MV-4-11 (cell line): ENCODE measurements at regions not wholly inside any gene's neighbourhood (a gene's known extent, or its start where the extent isn't known, plus 50 kb on each side); places are given as distances from the start of the nearest gene placed in this dataset.
A peak's percentile ranks its signal among the peaks of the same experiment; 100 is the strongest.
"Not testable (repeated sequence)": the region's sequence is repeated elsewhere in the genome, so short reads cannot be mapped to it uniquely, and the experiment has no call there.

ENCODE experiments used
- DNase-seq: peaks from one replicate; lab custom pipeline; 2025; lab: John Stamatoyannopoulos, UW

DNA sequence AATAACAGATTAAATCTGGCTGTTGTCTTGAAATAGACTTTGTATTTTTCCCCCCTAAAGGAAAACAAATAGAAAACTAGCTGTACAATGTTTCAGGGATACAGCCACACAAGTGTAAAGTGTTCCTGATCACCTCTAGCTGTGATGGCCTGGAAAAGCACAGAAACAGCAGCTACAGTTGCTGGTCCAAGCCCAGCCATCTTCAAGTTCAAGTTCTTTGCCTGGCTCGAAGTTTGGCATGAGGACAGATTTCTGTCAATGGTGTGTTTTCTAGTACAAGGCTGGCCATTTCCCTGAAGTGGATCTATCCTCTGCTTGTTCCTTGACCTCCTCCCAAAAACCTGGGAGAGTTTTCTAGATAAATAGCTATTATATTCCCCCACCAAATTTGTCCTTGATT is 272.2 kb upstream of the ADRA1B start:
- DNase-seq, result no peak

DNA sequence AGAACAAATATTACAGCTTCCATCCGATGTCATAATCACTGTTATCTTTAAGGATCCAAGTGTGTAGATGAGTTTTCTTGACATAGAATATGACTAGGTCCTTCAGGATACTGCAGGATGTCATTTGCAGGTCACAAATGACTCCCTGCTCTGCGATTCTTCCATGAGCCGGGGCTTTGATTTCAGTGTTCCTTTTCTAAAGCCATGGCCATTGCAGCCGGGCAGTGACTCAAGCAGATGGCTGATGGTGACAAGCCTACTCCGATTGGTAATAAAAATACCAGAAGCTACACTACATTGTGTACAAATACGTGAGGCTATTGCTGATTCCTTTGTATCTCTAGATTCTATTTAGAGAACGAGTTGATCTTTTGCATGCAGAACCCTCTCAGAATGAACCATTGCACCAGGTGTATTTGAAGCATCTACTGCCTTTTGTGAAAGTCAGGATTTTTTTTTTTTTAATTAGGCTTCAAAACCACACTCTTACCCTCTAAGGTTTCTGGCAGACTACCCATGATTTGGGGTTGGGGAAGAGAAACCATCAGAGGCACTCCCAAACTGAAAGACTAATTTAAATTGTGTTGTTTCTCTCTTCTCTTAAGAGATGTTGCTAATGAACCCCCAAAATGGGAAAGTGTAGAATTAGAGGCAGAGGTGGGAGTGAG is 271.0 kb upstream of the ADRA1B start:
- DNase-seq, result no peak

DNA sequence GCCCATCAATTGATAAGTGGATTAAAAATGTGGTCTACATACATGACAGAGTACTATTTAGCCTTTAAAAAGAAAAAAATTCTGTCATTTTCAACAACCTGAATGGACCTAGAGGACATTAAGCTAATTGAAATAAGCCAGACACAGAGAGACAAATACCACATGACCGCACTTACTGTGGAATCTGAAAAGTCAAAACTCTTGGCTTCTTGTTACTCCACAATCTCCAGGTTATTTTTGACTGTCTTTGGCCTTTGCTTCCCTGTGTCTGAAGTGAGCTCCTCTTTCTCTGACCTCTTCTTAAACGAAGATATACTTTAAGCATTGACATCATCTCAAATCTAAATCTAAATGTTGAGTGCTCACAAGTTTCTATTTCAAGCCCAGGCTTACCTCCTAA is 265.5 kb upstream of the ADRA1B start:
- DNase-seq, result no peak

DNA sequence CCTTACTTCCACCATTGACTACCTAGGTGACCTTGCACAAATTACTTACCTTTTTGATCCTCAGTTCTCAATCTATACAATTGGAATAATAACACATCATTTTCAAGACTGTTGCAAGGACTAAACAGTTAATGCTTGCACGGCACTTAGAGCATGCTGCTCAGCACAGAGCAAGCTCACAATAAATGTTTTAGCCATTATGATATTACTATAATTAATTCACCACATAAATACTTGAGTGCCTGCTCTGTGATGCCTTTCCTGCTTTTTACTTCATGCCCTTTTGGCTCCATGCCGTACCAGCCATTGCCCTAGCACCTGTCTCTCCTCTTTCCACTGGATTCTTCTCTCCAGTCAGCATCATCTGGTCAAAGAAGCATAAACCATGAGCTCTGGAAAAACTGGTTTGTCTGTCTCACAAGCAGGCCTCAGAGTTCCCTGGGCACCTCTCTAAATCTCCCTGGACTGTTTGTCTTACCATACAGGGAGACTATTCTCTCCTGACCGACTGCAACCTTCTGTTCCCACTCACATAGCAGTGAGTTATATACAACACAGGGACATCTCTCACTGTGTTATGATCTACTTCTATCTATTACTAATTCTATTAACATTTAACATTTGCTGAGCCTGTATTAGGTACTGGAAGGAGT is 260.4 kb upstream of the ADRA1B start:
- no peak for DNase-seq

DNA sequence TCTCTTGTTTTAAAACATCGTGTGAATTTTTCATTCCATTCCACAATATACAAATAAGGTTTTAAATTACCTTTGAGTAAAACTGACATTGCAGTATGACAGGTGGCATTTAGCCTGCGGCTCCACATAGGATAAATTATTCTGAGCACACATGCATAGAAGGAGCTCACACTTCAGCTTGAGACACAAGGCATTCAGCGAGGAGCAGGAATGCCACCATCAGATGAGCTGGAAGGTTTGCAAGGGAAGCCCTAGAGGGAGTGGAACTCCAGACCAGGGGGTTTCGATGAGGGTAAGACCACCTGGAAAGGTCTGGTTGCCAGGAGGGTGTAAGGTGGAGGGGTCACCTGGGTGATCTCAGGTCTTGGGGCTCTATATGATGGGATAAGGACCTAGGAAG is 259.0 kb upstream of the ADRA1B start:
- DNase-seq, result no peak

DNA sequence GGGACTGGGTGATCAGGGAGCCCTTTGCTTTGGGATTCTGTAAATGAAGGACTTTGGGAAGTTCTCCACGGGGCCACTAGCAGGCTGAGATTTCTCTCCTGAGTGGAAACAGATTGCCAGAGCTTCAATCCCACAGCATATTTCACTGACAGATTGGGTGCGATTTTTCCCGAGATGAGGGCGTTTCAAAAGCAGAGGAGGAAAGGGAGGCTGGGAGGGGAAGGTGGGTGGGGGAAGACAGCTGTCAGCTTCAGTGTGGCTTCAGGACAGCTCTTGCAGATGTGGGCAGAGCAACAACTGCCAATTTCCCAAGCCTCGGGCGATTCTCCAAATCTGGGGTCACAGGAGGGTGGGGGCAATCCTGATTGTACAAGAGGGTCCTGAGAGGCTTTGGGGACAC is 258.5 kb upstream of the ADRA1B start:
- no peak for DNase-seq

DNA sequence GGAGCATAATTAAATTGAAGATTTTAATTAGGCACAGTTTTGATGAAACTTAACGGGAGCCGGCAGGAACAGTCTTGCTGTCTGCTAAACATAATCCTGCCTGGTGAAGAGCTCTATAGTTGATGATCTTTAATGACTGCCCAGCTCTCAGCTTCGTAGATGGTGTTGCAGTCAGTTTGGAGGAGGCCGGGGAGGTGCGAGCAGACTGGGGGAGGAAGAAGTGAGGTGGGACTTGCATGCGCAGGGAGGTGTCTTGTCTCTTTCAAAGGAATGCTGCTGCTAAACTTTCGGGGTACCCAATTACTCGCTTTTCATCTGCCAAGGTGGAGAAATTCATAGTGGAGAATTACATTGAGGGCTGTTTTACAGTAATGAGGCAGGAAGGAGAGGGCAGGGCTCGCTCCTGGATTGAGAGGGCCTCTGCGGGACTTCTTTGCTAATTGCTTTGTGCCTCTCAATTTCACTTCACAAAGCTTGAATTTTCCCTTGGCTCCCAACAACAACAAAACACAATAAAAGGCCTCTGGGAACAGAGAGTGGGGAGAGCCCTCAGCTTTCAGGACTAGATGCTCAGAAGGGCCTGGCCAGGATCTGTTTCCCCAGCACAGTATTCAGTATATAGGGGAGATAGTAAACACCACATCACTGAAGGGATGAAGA is 257.9 kb upstream of the ADRA1B start:
- no peak for DNase-seq

DNA sequence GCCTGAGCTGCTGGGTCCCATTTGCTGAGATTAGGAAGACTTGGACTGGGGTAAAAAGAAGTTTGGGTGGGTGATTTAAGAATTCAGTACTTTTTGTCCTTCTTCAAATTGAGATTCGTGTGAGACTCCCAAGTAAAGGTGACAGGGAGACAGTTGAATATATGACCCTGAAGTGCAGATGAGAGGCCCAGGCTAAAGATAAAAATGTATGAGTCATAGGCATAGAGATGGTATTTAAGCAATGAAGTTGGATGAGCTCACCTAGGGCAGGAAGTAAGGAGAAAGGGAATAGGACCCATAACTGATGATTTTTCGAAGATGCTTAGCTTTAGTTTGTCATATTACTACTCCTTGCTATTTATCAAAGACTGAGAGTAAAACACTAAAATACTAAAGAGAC is 255.9 kb upstream of the ADRA1B start:
- no peak for DNase-seq

DNA sequence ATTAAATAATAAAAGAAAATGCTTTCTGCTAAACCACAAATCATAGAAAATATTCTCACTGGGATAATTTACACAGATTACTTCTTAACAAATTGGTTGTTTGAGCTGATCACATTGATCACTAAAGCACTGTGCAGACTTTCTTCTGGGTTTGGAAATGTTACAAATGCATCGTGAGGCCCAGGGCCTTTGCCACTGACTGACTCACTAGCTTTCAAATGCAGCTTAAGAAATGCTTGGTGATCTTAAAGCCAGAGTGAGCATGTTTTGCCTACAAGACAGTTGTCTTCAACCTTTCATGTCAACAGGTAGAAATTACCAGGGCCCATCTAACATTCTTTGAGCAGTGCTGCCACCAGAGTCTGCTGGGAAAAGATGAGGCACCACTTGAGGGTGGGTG is 252.3 kb upstream of the ADRA1B start:
- DNase-seq, result no peak

DNA sequence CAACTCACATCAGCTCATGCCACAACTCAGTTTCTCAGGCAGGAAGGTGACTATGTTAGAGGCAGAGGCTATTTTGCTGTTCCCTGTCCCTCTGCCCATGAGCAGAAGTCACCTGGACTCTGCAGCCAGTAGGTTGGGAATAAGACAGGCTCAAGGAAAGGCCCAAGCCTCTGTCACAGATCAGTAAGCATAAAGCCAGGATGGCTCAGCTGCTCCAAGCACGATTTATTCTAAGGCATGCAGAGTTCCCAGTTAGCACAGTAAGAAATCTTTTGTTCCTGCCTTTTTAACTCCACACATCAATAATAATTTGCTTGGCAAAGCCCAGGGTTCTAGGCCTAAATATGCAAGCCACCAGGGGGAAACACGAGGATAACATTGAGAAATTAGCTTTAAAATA is 249.0 kb upstream of the ADRA1B start:
- DNase-seq, result no peak

DNA sequence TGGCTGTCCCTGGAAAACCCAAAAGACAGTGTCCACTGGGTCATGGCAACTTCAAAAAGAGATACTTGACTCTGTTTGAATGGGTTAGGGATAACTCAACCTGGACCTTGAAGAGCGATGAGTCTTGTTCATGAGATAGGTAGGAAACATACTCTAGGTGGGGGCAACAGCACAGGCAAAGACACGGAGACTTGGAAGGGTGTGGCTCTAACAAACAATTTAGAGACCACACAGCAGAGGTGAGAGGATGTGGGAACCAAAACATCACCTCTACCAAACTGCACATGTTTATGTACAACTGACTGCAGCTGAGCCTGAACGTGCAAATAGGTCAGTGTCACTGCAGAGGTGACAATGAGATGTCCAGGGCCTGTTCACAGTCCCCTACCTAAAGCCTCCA is 247.7 kb upstream of the ADRA1B start:
- DNase-seq, result no peak

DNA sequence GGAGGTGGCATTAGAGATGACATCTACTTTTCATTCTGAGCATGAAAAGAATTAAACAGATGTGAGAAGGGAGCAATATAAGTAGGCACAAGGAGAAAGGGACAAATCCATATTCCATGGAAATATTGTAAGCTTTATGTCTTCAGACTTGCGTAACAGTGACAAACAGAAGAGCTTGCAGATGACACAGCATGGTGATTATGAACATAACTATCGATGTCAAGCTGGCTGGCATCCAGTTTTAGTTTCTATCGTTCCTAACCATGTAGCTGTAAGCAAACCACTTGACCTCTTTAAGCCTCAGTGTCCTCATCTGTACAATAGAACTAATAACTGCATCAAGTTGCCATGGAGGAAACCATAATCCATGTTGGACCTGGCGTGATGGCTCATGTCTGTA is 246.7 kb upstream of the ADRA1B start:
- DNase-seq, result peak; percentile 69

DNA sequence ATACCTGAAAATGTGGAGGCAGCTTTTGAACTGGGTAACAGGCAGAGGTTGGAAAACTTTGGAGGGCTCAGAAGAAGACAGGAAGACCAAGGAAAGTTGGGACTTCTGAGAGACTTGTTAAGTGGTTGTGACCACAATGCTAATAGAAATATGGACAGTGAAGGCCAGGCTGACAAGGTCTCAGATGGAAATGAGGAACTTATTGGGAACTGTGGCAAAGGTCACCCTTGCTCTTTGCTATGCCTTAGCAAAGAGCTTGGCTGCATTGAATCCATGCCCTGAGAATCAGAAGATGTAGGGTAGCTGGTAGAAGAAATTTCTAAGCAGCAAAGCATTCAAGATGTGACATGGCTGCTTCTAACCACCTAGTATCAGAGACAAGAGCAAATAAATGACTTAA is 244.4 kb upstream of the ADRA1B start:
- peak; percentile 30 for DNase-seq

DNA sequence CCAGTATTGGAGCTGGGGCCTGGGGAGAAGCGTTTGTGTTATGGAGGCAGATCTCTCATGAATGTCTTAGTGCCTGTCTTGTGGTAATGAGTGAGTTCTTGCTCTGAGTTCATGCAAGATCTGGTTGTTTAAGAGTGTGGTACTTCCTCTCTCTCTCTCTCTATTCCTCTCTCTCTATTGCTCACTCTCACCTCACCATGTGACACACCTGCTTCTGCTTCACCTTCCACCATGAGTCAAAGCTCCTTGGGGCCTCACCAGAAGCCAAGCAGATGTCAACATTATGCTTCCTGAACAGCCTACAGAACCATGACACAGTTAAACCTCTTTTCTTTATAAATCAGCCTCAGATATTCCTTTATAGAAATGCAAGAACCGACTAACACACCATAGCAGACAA is 242.7 kb upstream of the ADRA1B start:
- DNase-seq, result peak; percentile 1

DNA sequence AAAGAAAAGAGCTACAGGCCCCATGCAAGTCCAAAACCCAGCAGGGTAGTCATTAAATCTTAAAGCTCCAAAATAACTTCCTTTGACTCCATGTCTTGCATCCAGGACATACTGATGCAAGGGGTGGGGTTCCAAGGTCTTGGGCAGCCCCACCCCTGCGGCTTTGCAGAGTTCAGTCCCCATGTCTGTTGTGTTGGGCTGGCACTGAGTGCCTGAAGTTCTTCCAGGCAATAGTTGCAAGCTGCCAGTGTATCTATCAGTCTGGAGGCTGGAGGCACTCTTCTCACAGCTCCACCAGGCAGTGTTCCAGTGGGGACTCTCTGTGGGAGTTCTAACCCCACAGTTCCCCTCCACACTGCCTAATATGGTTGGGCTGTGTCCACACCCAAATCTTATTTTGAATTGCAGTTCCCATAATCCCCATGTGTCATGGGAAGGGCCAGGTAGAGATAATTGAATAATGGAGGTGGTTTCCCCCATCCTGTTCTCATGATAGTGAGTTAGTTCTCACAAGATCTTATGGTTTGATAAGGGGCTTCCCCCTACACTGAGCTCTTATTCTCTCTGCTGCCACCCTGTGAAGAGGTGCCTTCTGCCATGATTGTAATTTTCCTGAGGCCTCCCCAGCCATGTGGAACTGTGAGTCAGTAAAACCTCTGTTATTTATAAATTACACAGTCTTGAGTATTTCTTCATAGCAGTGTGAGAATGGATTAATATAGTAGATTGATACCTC is 237.5 kb upstream of the ADRA1B start:
- DNase-seq, result no peak

DNA sequence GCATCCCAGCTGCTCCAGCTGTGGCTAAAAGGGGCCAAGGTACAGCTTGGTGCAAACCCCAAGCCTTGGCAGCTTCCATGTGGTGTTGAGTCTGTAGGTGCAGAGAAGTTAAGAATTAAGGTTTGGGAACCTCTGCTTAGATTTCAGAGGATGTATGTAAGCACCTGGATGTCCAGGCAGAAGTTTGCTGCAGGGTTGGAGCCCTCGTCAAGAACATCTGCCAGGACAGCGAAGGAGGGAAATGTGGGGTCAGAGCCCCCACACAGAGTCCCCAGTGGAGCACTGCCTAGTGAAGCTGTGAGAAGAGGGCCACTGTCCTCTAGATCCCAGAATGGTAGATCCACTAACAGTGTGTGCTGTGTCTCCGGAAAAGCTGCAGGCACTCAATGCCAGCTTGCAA is 236.2 kb upstream of the ADRA1B start:
- DNase-seq, result no peak

DNA sequence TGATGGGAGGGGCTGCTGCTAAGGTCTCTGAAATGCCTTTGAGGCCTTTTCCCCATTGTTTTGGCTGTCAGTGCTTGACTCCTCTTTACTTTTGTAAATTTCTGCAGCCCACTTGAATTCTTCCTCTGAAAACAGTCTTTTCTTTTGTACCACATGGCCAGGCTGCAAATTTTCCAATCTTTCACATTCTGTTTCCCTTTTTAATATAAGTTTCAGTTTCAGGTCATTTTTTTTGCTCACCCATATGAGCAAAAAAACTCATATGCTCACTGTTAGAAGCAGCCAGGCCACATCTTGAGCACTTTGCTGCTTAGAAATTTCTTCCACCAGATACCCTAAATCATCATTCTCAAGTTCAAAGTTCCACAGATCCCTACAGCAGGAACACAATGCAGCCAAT is 234.6 kb upstream of the ADRA1B start:
- DNase-seq, result peak; percentile 73

DNA sequence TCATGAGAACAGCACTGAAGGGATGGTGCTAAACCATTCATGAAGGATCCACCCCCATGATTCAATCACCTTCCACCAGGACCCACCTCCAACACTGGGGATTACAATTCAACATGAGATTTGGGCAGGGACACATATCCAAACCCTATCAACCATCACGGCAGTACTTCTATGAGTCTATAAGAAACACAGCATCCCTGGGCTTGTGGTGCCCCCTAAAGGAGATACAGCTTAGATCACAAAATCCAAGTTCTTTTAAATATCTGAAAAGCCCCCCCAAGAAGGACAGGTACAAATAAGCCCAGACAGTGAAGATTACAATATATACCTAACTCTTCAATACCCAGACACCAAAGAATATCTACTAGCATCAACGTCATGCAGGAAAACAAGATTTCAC is 233.7 kb upstream of the ADRA1B start:
- no peak for DNase-seq

DNA sequence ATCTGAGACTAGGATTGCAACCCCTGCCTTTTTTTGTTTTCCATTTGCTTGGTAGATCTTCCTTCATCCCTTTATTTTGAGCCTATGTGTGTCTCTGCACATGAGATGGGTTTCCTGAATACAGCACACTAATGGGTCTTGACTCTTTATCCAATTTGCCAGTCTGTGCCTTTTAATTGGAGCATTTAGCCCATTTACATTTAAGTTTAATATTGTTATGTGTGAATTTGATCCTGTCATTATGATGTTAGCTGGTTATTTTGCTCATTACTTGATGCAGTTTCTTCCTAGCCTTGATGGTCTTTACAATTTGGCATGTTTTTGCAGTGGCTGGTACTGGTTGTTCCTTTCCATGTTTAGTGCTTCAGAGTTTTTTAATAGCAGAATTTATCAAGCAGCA is 228.4 kb upstream of the ADRA1B start:
- not testable (repeated sequence) for DNase-seq

DNA sequence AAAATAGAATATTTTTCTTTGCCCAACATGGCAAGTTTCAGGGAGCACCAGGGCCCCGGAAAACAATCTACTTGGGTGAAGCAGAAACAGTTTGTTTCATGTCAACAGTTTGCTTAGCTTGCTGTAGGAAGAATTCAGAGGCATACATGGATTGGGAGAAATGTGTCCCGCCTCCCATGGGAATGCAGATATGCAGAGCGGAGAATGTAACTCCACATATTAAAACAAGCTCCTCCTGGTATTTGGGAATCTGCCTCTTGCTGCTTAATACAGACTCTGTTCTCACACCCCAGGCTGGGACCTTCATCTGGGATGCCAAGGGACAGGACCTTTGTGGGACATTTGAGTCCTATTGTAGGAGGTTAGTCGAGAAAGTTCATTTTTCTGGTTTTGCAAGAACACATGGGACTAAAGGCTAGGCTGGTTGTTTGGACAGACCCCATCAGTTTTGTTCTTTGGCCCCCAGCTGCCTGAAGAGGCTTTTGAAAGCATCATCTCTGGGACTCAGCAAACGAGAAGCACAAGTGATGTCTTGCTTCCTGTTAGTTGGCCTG is 220.5 kb upstream of the ADRA1B start:
- no peak for DNase-seq

DNA sequence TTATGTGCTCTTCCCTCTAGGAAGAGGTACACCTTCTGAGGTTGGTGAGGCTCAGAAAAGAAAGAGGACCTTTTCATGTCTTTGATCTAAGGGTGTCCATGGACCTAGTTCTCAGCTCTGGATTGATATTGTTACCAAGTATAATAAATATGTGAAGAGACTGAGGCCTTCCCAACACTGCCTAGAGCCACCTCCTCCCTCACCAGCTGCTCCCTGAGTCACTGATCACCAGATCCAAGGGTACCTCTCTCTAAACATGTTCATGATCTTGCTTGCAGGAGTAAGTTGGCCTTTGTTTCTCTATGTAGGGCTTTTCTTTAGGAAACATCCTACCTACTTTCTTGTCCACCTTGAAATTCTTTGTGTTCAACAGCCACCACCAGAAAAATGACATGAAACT is 218.8 kb upstream of the ADRA1B start:
- no peak for DNase-seq

DNA sequence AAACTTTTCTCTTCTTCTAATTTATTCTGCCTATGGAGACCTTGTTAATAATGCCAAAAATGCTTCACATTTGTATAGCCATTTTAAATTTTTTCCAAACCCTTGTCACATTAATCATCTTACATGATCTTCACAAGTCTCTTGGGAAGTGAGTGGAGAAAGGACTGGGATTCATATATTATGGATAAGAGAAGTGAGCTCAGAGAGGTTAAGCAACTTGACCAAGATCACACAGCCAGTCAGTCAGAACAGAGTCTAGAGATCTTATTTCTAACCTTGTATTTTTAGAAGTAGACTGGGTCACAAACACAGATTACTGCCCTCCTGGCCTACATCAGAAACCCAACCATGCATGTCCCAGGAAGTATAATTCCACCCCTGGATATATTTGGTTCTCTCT is 218.0 kb upstream of the ADRA1B start:
- DNase-seq, result no peak

DNA sequence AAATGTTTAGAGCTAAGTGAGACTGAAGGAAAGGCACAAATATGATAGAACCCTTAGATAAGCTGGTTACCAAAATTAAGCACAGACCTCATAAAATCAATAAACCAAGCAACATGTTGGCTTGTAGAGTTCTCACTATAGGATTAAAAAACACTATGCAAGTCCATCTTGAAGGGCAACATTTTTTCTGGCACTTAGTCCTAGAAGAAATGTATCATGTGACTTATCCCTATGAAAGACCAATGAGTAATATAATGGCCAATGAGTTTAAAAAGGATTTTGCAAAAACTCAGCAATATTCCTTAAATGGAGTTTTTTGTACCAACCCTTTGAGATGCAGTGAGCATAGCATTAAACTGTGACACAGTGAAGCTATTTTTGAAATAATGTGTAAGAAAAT is 216.3 kb upstream of the ADRA1B start:
- no peak for DNase-seq
